Mesodermal cell (in vitro differentiated cells): ENCODE measurements at regions not wholly inside any gene's neighbourhood (a gene's known extent, or its start where the extent isn't known, plus 50 kb on each side); places are given as distances from the start of the nearest gene placed in this dataset.

Experiments used
- H3K27ac ChIP-seq: 2 replicates; pipeline ENCODE4 v1.7.0; 2013; ENCODE audit warnings: mild to moderate bottlenecking, low read depth, low read length, moderate library complexity; ENCODE audit not compliant: severe bottlenecking
- H3K36me3 ChIP-seq: 2 replicates; pipeline ENCODE4 v1.7.1; 2013; ENCODE audit warnings: mild to moderate bottlenecking, low read length, moderate library complexity; ENCODE audit not compliant: control insufficient read depth, insufficient read depth
- H3K4me1 ChIP-seq: one replicate; pipeline ENCODE4 v1.7.1; 2013; ENCODE audit warnings: mild to moderate bottlenecking, low read length; ENCODE audit not compliant: insufficient read depth, control insufficient read depth, poor library complexity, severe bottlenecking
- H3K4me3 ChIP-seq: 2 replicates; pipeline ENCODE4 v1.7.0; 2013; ENCODE audit warnings: low read length, control low read depth, mild to moderate bottlenecking; ENCODE audit not compliant: insufficient read depth, poor library complexity, severe bottlenecking; ENCODE audit errors: extremely low read depth
- H3K9me3 ChIP-seq: 2 replicates; pipeline ENCODE4 v1.7.1; 2013; ENCODE audit warnings: mild to moderate bottlenecking, low read length, moderate library complexity; ENCODE audit not compliant: control insufficient read depth
- WGBS, 2 experiments: methylation state at CpG; one replicate each; pipeline ENCODE4 v1.1.5; 2013; ENCODE audit warnings: missing lambda C conversion rate in 2 of 2; ENCODE audit not compliant: insufficient coverage in 2 of 2; 5-methylcytosine and 5-hydroxymethylcytosine counted together

DNA sequence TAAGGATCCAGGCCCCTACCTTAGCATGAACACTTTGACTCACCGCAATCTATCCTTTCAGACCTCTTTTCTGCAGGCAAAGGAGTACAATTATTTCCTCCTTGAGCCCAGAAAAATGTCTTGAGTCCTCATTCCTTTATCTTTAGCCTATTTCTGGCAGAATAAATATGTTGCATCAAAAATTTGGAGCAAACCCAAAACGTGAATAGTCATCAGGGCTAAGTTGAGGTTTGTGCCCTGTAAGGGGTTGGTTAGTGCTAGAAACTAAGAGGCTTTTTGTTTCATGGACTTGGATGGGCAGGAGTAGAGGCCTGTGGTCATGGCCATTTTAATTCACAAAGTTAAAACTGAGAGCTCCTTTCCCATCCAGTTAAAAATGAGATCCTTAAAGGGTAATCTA, 460.3 kb downstream of the GBA3 start:
- no peaks in the 10 kb centered on the region for H3K4me1 ChIP-seq
- no peaks in the 10 kb centered on the region for H3K9me3 ChIP-seq
- 100% methylated on average over 1 of the region's 2 CpGs for WGBS, 2 experiments
- H3K4me3 ChIP-seq, result no peak overlapping the region
- H3K36me3 ChIP-seq, result no peaks in the 10 kb centered on the region
- H3K27ac ChIP-seq, result no peak overlapping the region

DNA sequence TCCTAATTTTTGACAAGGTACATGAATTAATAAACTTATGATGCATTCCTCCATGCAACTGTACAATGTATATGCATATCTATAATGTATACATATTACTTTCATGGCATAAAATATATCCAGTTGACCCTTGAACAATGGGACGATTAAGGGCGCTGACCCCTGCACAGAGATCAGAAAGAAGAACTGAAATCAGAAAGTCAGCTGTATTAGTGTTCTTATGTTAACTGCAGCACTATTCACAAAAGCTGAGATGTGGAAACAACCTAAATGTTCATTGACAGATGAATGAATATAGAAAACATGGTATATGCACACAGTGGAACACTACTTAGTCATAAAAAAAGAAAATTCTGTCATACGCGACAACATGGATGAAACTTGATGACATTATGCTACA, 457.1 kb downstream of the GBA3 start:
- WGBS, 2 experiments, result 92% methylated on average over 2 of the region's 4 CpGs; no CpG with 5 or more reads in 1 of the 2 experiments
- Histone ChIP-seq H3K4me1 (no peaks in the 10 kb centered on the region), H3K4me3 (no peak overlapping the region), H3K36me3 (no peaks in the 10 kb centered on the region), H3K27ac (no peak overlapping the region), H3K9me3 (no peaks in the 10 kb centered on the region)

DNA sequence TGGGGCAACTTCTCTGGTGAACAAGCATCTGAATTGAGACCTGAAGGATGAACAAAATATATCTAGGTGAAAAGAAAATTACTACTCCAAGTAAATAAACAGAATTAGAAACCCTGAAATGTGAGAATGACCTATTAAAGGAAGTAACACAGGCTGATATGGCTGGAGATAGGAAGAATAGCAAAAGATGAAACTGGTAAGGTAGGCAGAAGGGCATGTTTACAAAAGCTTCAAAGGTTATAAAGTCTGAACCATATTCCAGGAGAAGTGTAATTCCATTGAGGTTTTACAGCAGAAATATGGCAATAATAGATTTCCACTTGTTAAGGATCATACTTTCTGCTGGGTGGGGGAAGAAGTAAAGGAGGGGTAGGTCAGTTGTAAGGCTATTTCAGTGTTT, 452.0 kb downstream of the GBA3 start:
- no peaks in the 10 kb centered on the region for H3K36me3 ChIP-seq
- no peaks in the 10 kb centered on the region for H3K4me1 ChIP-seq
- no peak overlapping the region for H3K4me3 ChIP-seq
- no peak overlapping the region for H3K27ac ChIP-seq
- no peaks in the 10 kb centered on the region for H3K9me3 ChIP-seq

DNA sequence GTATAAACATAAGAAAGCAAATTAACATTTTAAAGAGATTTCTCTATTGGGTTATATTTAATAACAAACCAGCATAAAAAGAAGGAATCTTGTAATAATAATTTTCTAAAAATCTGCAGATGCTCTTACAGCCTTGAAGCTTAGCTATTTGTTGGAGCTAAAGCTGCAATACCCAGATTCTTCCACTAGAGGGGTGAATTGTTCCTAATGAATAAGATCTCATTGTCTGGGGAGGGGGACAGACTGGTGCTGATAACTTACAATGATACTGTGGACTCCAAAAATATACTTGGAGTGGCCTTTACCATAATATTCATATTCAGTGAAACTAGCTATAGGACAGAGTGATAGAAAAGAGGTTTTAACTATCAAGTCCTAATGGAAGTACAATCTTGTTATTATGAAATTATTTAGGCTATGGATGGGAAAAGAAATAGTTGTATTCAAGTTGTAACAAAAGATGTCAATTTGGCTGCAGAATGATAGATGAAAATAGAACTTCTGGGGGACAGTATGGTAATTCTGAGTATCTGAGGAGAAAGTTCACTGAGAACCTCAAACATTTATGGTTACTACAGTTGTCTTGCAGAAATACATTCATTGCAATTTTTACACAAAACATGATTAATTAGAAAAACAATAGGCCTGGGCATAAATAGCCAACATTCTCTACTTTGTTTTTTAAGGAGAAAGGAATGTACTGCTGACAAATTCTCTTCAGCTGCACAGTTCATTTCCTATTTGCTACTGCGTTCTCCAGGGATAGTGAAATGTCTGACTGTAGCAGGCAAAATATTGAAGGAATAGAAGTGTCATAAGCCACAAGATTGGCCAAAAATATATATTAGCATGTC, 443.3 kb downstream of the GBA3 start:
- H3K4me1 ChIP-seq, result no peaks in the 10 kb centered on the region
- no peaks in the 10 kb centered on the region for H3K36me3 ChIP-seq
- 100% methylated on average over 1 of the region's 1 CpG; no CpG with 5 or more reads in 1 of the 2 experiments for WGBS, 2 experiments
- H3K4me3 ChIP-seq, result no peak overlapping the region
- no peak overlapping the region for H3K27ac ChIP-seq
- H3K9me3 ChIP-seq, result no peaks in the 10 kb centered on the region

DNA sequence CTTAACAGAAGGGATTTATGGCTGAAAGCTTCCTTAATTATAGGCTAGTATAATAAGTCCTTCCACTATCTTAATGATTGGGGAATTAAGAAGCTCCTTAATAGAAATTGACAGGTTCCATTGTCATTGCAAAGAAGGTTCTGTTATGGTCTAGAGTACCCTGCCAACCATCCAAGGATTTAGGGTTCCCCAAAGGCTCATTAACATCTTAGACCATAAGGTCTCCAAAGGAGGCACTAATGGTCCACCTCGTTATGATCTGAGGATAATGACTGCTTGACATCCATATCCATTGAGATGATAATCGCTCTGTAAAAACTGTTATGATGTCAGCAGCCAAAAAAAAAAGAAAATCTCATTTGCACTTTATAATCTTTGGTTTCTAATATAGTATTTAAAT, 441.6 kb downstream of the GBA3 start:
- no peak overlapping the region for H3K4me3 ChIP-seq
- H3K4me1 ChIP-seq, result no peaks in the 10 kb centered on the region
- no peaks in the 10 kb centered on the region for H3K36me3 ChIP-seq
- H3K27ac ChIP-seq, result no peak overlapping the region
- no peaks in the 10 kb centered on the region for H3K9me3 ChIP-seq
- no CpG with 5 or more reads among the region's 2 CpGs for WGBS, 2 experiments

DNA sequence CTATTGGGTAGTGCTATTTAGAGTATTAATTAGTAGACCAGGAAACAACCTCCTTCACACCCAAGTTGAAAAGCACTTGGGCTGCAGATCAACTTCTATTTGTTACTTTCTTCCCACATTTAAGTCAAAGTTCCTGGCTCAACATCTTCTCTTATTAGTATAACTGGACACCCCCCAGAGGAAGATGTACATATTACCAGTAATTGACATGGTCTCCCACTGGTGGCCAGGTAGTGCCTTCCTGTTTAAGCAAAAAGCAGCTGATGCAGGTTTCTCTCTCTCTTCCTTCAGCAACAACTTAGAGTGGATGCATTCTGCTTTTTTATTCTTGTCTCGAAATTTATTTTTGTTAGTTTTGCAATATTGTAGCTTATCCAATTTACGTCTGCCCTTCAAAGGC, 438.1 kb downstream of the GBA3 start:
- Histone ChIP-seq H3K4me3 (no peak overlapping the region), H3K4me1 (no peaks in the 10 kb centered on the region), H3K36me3 (no peaks in the 10 kb centered on the region), H3K27ac (no peak overlapping the region), H3K9me3 (no peaks in the 10 kb centered on the region)
- WGBS, 2 experiments, result no CpG with 5 or more reads among the region's 2 CpGs

DNA sequence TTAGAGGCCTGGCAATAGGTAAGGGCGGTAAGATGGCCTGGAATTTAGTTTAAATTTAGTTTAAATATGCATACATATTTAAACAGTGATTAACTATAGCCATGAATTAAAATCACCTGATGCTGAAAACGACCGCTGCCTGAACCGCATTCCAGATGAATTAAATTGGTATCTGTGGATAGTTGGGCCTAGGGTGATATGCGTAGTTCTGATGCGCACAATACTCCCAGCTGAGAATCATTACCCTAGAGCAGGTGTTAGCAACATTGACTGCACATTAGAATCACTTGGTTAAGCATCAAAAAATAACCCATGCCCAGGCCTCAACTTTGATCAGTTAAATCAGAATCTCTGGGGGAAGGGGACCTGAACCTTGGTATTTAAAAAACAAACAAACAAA, 432.4 kb downstream of the GBA3 start:
- H3K9me3 ChIP-seq, result no peaks in the 10 kb centered on the region
- 90% methylated on average over 2 of the region's 6 CpGs; no CpG with 5 or more reads in 1 of the 2 experiments for WGBS, 2 experiments
- no peaks in the 10 kb centered on the region for H3K36me3 ChIP-seq
- no peak overlapping the region for H3K27ac ChIP-seq
- H3K4me1 ChIP-seq, result no peaks in the 10 kb centered on the region
- H3K4me3 ChIP-seq, result no peak overlapping the region

DNA sequence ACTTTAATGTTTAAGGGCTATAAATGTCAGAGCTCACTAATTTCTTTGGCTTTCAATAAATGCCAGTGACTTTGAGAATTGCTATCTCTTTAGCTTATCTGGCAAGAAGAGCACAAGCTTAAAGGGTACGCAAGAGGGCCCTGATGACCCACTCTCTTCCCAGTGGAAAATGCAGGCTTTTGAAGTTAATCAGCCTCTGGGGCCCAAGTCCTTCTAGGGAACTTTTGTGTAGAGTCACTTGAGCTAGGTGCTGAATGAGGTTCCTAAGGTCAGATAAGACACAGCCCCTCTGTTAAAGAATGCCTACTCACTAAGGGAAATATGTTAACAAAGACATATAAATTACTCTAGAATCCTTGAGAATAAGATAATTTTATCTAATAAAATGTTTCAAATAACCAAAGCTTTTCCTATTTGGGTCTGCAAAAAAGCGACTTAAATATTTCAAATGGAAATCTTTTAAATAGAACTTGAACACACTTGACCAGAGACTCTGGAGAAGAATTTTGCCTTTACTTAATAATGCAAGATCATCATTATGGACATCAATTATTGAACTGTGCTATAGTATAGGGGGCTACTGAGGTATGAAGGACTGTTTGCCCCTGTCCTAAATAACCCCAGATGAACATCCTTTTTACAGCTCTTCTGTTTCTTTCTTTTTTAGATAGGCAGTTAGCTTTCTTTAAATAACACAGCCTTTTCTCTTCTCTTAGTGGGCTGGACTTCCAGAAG, 430.1 kb downstream of the GBA3 start:
- H3K9me3 ChIP-seq, result no peaks in the 10 kb centered on the region
- H3K4me3 ChIP-seq, result no peak overlapping the region
- WGBS, 2 experiments, result 71 to 75% methylated on average over 1 of the region's 2 CpGs
- no peak overlapping the region for H3K27ac ChIP-seq
- no peaks in the 10 kb centered on the region for H3K36me3 ChIP-seq
- H3K4me1 ChIP-seq, result no peaks in the 10 kb centered on the region

DNA sequence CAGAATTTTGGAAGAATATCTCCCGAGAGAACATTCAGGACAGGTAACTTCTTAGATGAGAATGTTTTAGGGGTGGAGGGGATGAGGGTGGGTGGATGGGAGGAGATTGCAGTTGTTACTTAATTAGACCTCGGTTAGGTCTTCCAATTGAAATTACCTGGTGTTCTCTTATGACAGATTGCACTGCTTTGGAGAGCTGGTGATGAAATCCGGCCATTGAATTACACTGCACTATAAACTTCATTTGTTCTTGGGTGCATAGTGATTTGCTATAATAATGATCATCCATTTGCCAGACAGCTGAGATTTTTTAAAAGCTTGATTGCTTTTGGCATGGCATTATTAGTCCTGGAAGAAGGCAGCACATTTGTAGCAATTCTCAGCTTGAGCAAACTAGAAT, 427.6 kb downstream of the GBA3 start:
- H3K4me1 ChIP-seq, result no peaks in the 10 kb centered on the region
- H3K9me3 ChIP-seq, result no peaks in the 10 kb centered on the region
- no peaks in the 10 kb centered on the region for H3K36me3 ChIP-seq
- H3K27ac ChIP-seq, result no peak overlapping the region
- WGBS, 2 experiments, result 92 to 100% methylated on average over 1 to 2 of the region's 3 CpGs
- H3K4me3 ChIP-seq, result no peak overlapping the region

DNA sequence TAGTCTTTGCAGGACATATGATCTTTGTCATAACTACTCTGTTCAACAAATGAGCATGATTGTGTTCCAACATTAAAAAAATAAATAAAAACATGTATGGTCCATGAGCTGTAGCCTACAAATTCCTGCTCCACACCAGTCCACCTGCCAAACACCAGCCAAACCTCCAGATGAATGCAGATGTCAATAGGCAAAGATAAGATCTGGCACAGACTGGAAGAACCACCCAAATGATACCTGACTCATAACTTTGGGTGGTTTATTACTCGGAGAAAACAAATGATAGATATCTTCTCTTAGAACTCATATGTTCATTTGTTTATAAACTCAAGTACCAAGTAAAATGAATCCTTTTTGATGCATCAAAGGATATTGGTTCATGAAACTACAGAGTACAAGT, 425.1 kb downstream of the GBA3 start:
- H3K4me3 ChIP-seq, result no peak overlapping the region
- H3K4me1 ChIP-seq, result no peaks in the 10 kb centered on the region
- H3K27ac ChIP-seq, result no peak overlapping the region
- H3K36me3 ChIP-seq, result no peaks in the 10 kb centered on the region
- no peaks in the 10 kb centered on the region for H3K9me3 ChIP-seq
- no CpG with 5 or more reads among the region's 1 CpG for WGBS, 2 experiments

DNA sequence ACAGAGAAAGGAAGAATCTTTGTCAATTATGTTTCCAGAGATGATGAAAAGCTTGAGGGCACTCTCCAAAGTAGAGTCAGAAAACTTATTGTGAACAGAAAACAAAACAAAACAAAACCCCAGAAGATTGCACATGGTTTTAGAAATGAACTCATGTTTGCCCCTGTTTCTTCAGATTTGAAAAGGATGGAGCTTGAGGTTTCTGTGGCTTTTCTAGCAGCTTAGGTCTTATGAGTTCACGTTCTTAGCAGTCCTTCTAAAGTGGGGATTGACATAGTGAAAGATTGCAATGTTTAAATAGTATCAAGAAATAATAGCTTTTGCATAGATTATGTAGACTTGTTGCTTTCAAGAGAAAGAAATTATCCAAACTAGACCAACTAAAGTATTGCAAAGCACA, 421.8 kb downstream of the GBA3 start:
- no peaks in the 10 kb centered on the region for H3K9me3 ChIP-seq
- 80% methylated on average over 1 of the region's 1 CpG; no CpG with 5 or more reads in 1 of the 2 experiments for WGBS, 2 experiments
- H3K36me3 ChIP-seq, result no peaks in the 10 kb centered on the region
- H3K4me1 ChIP-seq, result no peaks in the 10 kb centered on the region
- no peak overlapping the region for H3K27ac ChIP-seq
- H3K4me3 ChIP-seq, result no peak overlapping the region
